ENCODE measurements at regions not wholly inside any gene's neighbourhood (a gene's known extent, or its start where the extent isn't known, plus 50 kb on each side); places are given as distances from the start of the nearest gene placed in this dataset.

DNA sequence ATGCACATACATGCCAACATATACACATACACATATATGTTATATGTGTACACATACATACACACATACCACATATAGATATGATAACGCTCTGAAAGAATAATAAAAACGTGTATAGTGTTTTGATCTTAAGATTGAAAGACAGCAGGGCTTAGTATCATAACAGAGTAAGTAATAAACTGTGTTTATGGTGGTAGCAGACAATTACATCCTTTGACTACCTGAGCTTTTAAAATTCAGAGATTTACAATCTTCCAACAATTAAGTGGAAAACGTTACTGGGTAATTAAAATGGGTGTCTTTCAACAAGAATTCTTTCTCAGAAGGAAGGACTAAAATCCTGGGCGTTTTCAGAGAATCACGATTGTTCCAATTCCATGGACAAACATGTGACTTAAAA, 552.4 kb downstream of the EPHA4 start:
- TF ChIP-seq CTCF (IDR thresholded peaks at IDR 0.05) (no peak), POLR2A (IDR thresholded peaks at IDR 0.05) (no peak)

Measured in breast epithelium (tissue), 3 donors.